Body of pancreas (tissue), 4 donors: ENCODE measurements at regions not wholly inside any gene's neighbourhood (a gene's known extent, or its start where the extent isn't known, plus 50 kb on each side); places are given as distances from the start of the nearest gene placed in this dataset.

Experiments used
- ATAC-seq: fragments of 150-250 bp; one replicate; pipeline ENCODE4 v1.9.1; 2016
- DNase-seq, 4 donors: peaks; one replicate each; pipeline ENCODE4 v3.0.0-alpha.2; 2019
- H3K27ac ChIP-seq, 4 donors: fragments of 200-600 bp; sonication (generic); 1 replicate in 3 of 4; 2 replicates in 1 of 4; pipeline versions ENCODE4 v1.5.1 to v1.6.1; 2016 to 2019; ENCODE audit warnings: mild to moderate bottlenecking in 1 of 4, mixed read lengths in 1 of 4, moderate library complexity in 1 of 4
- H3K27me3 ChIP-seq, 2 donors: fragments of 200-600 bp; sonication (generic); one replicate each; pipeline ENCODE4 v1.6.0; 2016; ENCODE audit warnings: mild to moderate bottlenecking in 1 of 2
- H3K36me3 ChIP-seq, 2 donors: fragments of 200-600 bp; sonication (generic); replicated peaks in 1 of 2; 2 replicates each; pipeline ENCODE4 v1.5.1; 2016; ENCODE audit warnings: low read depth in 2 of 2; ENCODE audit not compliant: insufficient read depth in 1 of 2
- H3K4me1 ChIP-seq: fragments of 200-600 bp; sonication (generic); one replicate; pipeline ENCODE4 v1.6.0; 2016
- H3K4me3 ChIP-seq, 2 donors: fragments of 200-600 bp; sonication (generic); 1 replicate in 1 of 2; 2 replicates in 1 of 2; pipeline ENCODE4 v1.5.1; 2016 to 2019
- H3K9me3 ChIP-seq, 3 donors: fragments of 200-600 bp; sonication (generic); 1 replicate in 2 of 3; 2 replicates in 1 of 3; pipeline ENCODE4 v1.5.1; 2016
- CTCF ChIP-seq, 7 experiments: fragments of 450-650 bp in 4 of 7; fragments of 200-600 bp in 3 of 7; sonication (generic) in 3 of 7; IDR thresholded peaks; one replicate each; pipeline ENCODE4 v1.5.1; 2016 to 2019; ENCODE audit warnings: antibody characterized with exemption in 7 of 7
- POLR2A ChIP-seq, 3 donors: fragments of 450-650 bp; IDR thresholded peaks; one replicate each; pipeline ENCODE4 v1.6.1; 2016; ENCODE audit warnings: antibody characterized with exemption in 3 of 3, mild to moderate bottlenecking in 2 of 3
- WGBS, 2 donors: methylation state at CpG; one replicate each; pipeline ENCODE4 v1.1.5; 2017; 5-methylcytosine and 5-hydroxymethylcytosine counted together
- intact Hi-C: fragments of 100-400 bp; cut with DNase I; formaldehyde crosslinking; loops from one replicate; pipeline ENCODE4 v1.15.1; 2023

DNA sequence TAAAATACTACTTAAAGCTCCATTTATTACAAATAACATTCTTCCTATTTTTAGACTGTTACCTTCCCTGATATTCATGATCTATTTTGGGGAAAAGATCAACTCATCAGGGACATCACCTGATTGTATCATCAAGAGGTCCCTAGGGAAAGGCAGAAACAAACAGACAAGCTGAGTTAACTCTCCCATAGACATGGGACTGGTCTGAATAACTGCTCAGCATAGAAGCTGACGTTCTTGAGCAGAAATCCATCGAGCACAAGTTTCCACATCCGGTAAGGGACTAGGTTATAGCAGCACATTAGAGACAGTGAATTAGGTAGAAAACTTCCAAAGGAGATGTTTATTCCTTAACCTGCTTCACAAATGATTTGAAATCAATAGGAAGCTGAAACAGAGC lies 1100.4 kb upstream of the SLC39A10 start:
- H3K36me3 ChIP-seq = no peaks in the 10 kb centered on the region
- DNase-seq (no peak), ATAC-seq (no peak)
- H3K4me3 ChIP-seq = no peak overlapping the region
- intact Hi-C loops = no loop called here
- H3K27me3 ChIP-seq = no peaks in the 10 kb centered on the region
- TF ChIP-seq CTCF (IDR thresholded peaks at IDR 0.05) = no peak
- TF ChIP-seq POLR2A (IDR thresholded peaks at IDR 0.05) = no peak
- 62 to 71% methylated on average over 3 of the region's 3 CpGs for WGBS, 2 donors
- no peak overlapping the region for H3K27ac ChIP-seq
- H3K9me3 ChIP-seq = peaks cover 0 to 7% (median 0%) of the 10 kb centered on the region in 3 donors
- H3K4me1 ChIP-seq = no peaks in the 10 kb centered on the region

- Histone ChIP-seq H3K27ac (no peak overlapping the region), H3K36me3 (no peaks in the 10 kb centered on the region), H3K4me3 (no peak overlapping the region), H3K4me1 (no peaks in the 10 kb centered on the region), H3K9me3 (no peaks in the 10 kb centered on the region), H3K27me3 (no peaks in the 10 kb centered on the region)
- WGBS, 2 donors = 75 to 84% methylated on average over 4 of the region's 4 CpGs
- ATAC-seq = no peak
- intact Hi-C loops = no loop called here
- no peak for DNase-seq
- TF ChIP-seq CTCF (IDR thresholded peaks at IDR 0.05) = no peak
Observed at GRCh38 chr2:194553980-194554379, 1103.0 kb upstream of the SLC39A10 start.

- WGBS, 2 donors = 44 to 48% methylated on average over 1 of the region's 1 CpG
- Histone ChIP-seq H3K27me3 (no peaks in the 10 kb centered on the region), H3K4me1 (no peaks in the 10 kb centered on the region), H3K4me3 (no peak overlapping the region), H3K27ac (no peak overlapping the region), H3K9me3 (no peaks in the 10 kb centered on the region), H3K36me3 (no peaks in the 10 kb centered on the region)
- ATAC-seq (no peak), DNase-seq (no peak)
- intact Hi-C loops = no loop called here
- TF ChIP-seq POLR2A (IDR thresholded peaks at IDR 0.05) = no peak
- TF ChIP-seq CTCF (IDR thresholded peaks at IDR 0.05) = no peak
Observed at GRCh38 chr2:194550702-194551101, 1106.3 kb upstream of the SLC39A10 start.

DNA sequence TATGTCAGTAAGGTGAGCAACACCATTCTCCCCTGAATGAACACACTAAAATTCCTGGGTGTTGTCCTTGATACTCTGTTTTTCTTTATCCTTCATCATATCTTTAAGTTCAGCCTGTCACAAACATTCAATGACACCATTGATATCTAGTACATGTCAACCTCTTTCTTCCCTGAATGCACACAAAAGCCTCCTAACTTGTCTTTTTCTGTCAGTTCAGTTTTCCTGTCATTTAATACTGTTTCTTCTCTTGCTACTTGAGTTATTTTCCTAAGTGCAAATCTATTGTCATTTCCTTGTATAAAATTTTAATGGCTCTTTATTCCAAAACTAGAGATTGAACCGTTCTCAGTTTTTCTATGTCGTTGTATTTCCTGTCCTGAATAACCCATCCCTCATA lies 1107.6 kb upstream of the SLC39A10 start:
- Histone ChIP-seq H3K4me3 (no peak overlapping the region), H3K27me3 (no peaks in the 10 kb centered on the region), H3K4me1 (no peaks in the 10 kb centered on the region), H3K36me3 (no peaks in the 10 kb centered on the region), H3K27ac (no peak overlapping the region), H3K9me3 (no peaks in the 10 kb centered on the region)
- no peak for DNase-seq
- no peak for ATAC-seq
- WGBS, 2 donors = 54 to 80% methylated on average over 2 of the region's 2 CpGs
- TF ChIP-seq CTCF (IDR thresholded peaks at IDR 0.05) (no peak), POLR2A (IDR thresholded peaks at IDR 0.05) (no peak)
- intact Hi-C loops = no loop called here

GRCh38 chr2:194545978-194546377 lies 1111.0 kb upstream of the SLC39A10 start:
- no peaks in the 10 kb centered on the region for H3K36me3 ChIP-seq
- 25 to 52% methylated on average over 1 of the region's 1 CpG for WGBS, 2 donors
- H3K4me1 ChIP-seq = no peaks in the 10 kb centered on the region
- ATAC-seq (no peak), DNase-seq (no peak)
- no peak overlapping the region for H3K4me3 ChIP-seq
- H3K27ac ChIP-seq = no peak overlapping the region
- no peaks in the 10 kb centered on the region for H3K27me3 ChIP-seq
- no peak for TF ChIP-seq POLR2A (IDR thresholded peaks at IDR 0.05)
- peak in 1 of 7 experiments; percentile 8 for TF ChIP-seq CTCF (IDR thresholded peaks at IDR 0.05)
- H3K9me3 ChIP-seq = no peaks in the 10 kb centered on the region
- intact Hi-C loops = no loop called here
